SK-N-SH treated with all-trans-retinoic acid at 6 μM for 48 hours (cell line): ENCODE measurements at regions not wholly inside any gene's neighbourhood (a gene's known extent, or its start where the extent isn't known, plus 50 kb on each side); places are given as distances from the start of the nearest gene placed in this dataset.

Experiments
- ARNTL ChIP-seq: fragments of 450-650 bp; formaldehyde crosslinking; IDR thresholded peaks from 2 replicates; pipeline ENCODE4 v1.5.0; 2020; ENCODE audit warnings: low read depth, mild to moderate bottlenecking, moderate library complexity, borderline replicate concordance
- BACH2 ChIP-seq: fragments of 250-450 bp; sonication (Bioruptor Pico); IDR thresholded peaks from 2 replicates; pipeline ENCODE4 v1.9.0; 2021; ENCODE audit warnings: mild to moderate bottlenecking, borderline replicate concordance
- CREB5 ChIP-seq: fragments of 250-450 bp; sonication (Bioruptor Pico); IDR thresholded peaks from 2 replicates; pipeline ENCODE4 v1.5.1; 2020; ENCODE audit warnings: low read depth, mild to moderate bottlenecking, moderate library complexity
- ISL1 ChIP-seq: fragments of 250-450 bp; sonication (Bioruptor Pico); IDR thresholded peaks from 2 replicates; pipeline ENCODE4 v2.1.2; 2022; ENCODE audit warnings: mild to moderate bottlenecking, moderate library complexity
- OSR1 ChIP-seq: fragments of 250-450 bp; sonication (Bioruptor Pico); IDR thresholded peaks from 2 replicates; pipeline ENCODE4 v1.8.0; 2022; ENCODE audit warnings: moderate library complexity, mild to moderate bottlenecking, inconsistent platforms
- PATZ1 ChIP-seq: fragments of 250-450 bp; sonication (Bioruptor Pico); IDR thresholded peaks from 2 replicates; pipeline ENCODE4 v1.8.0; 2020; ENCODE audit warnings: mild to moderate bottlenecking, moderate library complexity, borderline replicate concordance
- PPARA ChIP-seq: fragments of 250-450 bp; sonication (Bioruptor Pico); IDR thresholded peaks from 2 replicates; pipeline ENCODE4 v1.5.0; 2020; ENCODE audit warnings: mild to moderate bottlenecking, borderline replicate concordance
- RARB ChIP-seq: fragments of 250-450 bp; sonication (Bioruptor Pico); IDR thresholded peaks from 2 replicates; pipeline ENCODE4 v1.8.0; 2021; ENCODE audit warnings: mild to moderate bottlenecking, moderate library complexity
- ZNF565 ChIP-seq: fragments of 450-650 bp; formaldehyde crosslinking; conservative IDR thresholded peaks from 2 replicates; pipeline ENCODE4 v1.5.0; 2020; ENCODE audit warnings: low read depth, mild to moderate bottlenecking, moderate library complexity

- TF ChIP-seq PATZ1 (no peak), RARB (CRISPR knock-in tag) (no peak), ARNTL (CRISPR knock-in tag) (no peak), ISL1 (CRISPR knock-in tag) (no peak), OSR1 (CRISPR knock-in tag) (no peak), PPARA (no peak), BACH2 (CRISPR knock-in tag) (no peak), ZNF565 (CRISPR knock-in tag) (no peak), CREB5 (no peak)
Measured at GRCh38 chr7:36053589-36053988, 99.5 kb upstream of the EEPD1 start.
